ENCODE measurements at regions not wholly inside any gene's neighbourhood (a gene's known extent, or its start where the extent isn't known, plus 50 kb on each side); places are given as distances from the start of the nearest gene placed in this dataset.

DNA sequence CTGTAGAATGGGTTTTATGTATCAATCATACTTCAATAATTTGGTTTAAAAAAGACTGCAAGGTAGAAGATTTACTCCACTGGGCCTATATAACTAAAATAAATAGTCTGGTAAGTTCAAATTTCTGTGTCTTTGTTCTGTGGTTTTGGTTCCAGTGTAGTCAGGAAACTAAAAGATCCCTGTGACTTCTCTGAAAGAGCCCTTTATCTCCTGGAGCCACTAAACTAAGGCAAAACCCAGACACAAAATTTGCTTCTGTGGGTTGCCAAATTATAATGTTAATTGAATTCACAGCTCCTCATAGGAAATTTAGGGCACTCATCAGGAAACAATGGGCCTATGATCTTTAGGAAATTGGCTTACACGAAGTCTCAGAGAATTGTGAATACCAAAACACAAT, 1038.4 kb downstream of the GALC start:
- no TSS peak for BruUV-seq (replicated peaks)
- Histone ChIP-seq H3K27ac (ENCODE audit: insufficient read depth, low read length) (no peak overlapping the region), H3K27me3 (ENCODE audit: control insufficient read depth, insufficient read depth, low read length) (no peaks in the 10 kb centered on the region), H2AK9ac (replicated peaks; ENCODE audit: low read depth, low read length, poor library complexity) (no peak overlapping the region), H4K20me1 (ENCODE audit: insufficient read depth, low read length) (no peaks in the 10 kb centered on the region), H2BK5ac (ENCODE audit: low read depth, low read length, poor library complexity, severe bottlenecking) (no peak overlapping the region), H3K4me1 (ENCODE audit: control insufficient read depth, insufficient read depth, low read length) (no peaks in the 10 kb centered on the region), H3K9me3 (ENCODE audit: control insufficient read depth, insufficient read depth, low read length) (no peaks in the 10 kb centered on the region), H2AFZ (replicated peaks; ENCODE audit: low read length, poor library complexity) (no peak overlapping the region), H3K18ac (ENCODE audit: low read depth, low read length) (no peak overlapping the region), H2BK15ac (ENCODE audit: low read depth, low read length) (no peak overlapping the region), H3K23ac (ENCODE audit: low read depth, low read length) (no peak overlapping the region), H4K5ac (ENCODE audit: low read depth, low read length) (no peak overlapping the region), H4K8ac (ENCODE audit: low read depth in 2 of 2, low read length in 2 of 2) (no peak overlapping the region), H3K79me1 (ENCODE audit: low read depth in 1 of 2, low read length in 2 of 2) (no peaks in the 10 kb centered on the region), H3K9ac (ENCODE audit: low read depth, low read length) (no peak overlapping the region), H3K4me3 (ENCODE audit: insufficient read depth, low read depth, low read length) (no peak overlapping the region), H2BK20ac (ENCODE audit: low read depth, low read length) (no peak overlapping the region), H2BK120ac (ENCODE audit: low read depth, low read length) (no peak overlapping the region), H3K4me2 (ENCODE audit: low read depth, low read length) (no peak overlapping the region), H3K56ac (ENCODE audit: extremely low read depth, insufficient read depth, low read length) (no peak overlapping the region), H2AK5ac (ENCODE audit: low read depth, low read length) (no peak overlapping the region), H3K14ac (replicated peaks; ENCODE audit: low read depth, low read length) (no peak overlapping the region), H4K91ac (ENCODE audit: insufficient read depth, low read depth, low read length) (no peak overlapping the region), H3K9me1 (ENCODE audit: insufficient read depth, low read length) (no peaks in the 10 kb centered on the region), H3K4ac (ENCODE audit: low read depth, low read length) (no peak overlapping the region), H3K36me3 (ENCODE audit: control insufficient read depth, insufficient read depth, low read length) (no peaks in the 10 kb centered on the region)
- no CpG with 5 or more reads among the region's 1 CpG for WGBS, 2 experiments (ENCODE audit: extremely low coverage in 2 of 2, insufficient read length in 1 of 2)
- DNase-seq (no peak), ATAC-seq (ENCODE audit: low read depth) (no peak)
- TF ChIP-seq USF2 (IDR thresholded peaks at IDR 0.05; ENCODE audit: low read depth, low read length): no peak
- TF ChIP-seq SMC3 (IDR thresholded peaks at IDR 0.05; ENCODE audit: low read depth, low read length): no peak
- TF ChIP-seq, protein P1, sequence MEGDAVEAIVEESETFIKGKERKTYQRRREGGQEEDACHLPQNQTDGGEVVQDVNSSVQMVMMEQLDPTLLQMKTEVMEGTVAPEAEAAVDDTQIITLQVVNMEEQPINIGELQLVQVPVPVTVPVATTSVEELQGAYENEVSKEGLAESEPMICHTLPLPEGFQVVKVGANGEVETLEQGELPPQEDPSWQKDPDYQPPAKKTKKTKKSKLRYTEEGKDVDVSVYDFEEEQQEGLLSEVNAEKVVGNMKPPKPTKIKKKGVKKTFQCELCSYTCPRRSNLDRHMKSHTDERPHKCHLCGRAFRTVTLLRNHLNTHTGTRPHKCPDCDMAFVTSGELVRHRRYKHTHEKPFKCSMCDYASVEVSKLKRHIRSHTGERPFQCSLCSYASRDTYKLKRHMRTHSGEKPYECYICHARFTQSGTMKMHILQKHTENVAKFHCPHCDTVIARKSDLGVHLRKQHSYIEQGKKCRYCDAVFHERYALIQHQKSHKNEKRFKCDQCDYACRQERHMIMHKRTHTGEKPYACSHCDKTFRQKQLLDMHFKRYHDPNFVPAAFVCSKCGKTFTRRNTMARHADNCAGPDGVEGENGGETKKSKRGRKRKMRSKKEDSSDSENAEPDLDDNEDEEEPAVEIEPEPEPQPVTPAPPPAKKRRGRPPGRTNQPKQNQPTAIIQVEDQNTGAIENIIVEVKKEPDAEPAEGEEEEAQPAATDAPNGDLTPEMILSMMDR (conservative IDR thresholded peaks at IDR 0.05; ENCODE audit: low read depth, low read length): no peak
- TF ChIP-seq POLR2A (IDR thresholded peaks at IDR 0.05; ENCODE audit: low read depth, low read length): no peak
- no peak for TF ChIP-seq CHD1 (IDR thresholded peaks at IDR 0.05; ENCODE audit: low read depth, low read length)
- no peak for TF ChIP-seq NFE2L2 (IDR thresholded peaks at IDR 0.05; ENCODE audit: low read depth, low read length)
- TF ChIP-seq RFX5 (IDR thresholded peaks at IDR 0.05; ENCODE audit: low read depth, low read length): no peak
- no peak for TF ChIP-seq FOS (IDR thresholded peaks at IDR 0.05; ENCODE audit: low read depth, low read length)
- TF ChIP-seq MAZ (IDR thresholded peaks at IDR 0.05; ENCODE audit: borderline replicate concordance, low read depth, low read length): no peak
- TF ChIP-seq MXI1 (IDR thresholded peaks at IDR 0.05; ENCODE audit: borderline replicate concordance, low read depth, low read length): no peak
- TF ChIP-seq BHLHE40 (IDR thresholded peaks at IDR 0.05; ENCODE audit: low read depth, low read length): no peak
- TF ChIP-seq MAFK (IDR thresholded peaks at IDR 0.05; ENCODE audit: low read depth, low read length): no peak
- TF ChIP-seq CEBPB (IDR thresholded peaks at IDR 0.05; ENCODE audit: low read depth, low read length): no peak
- dilution Hi-C loops (cut with HindIII; ENCODE audit: low sequenced_read_pairs, unreplicated experiment): no loop called here
- ChIA-PET CTCF (no interaction called here), POLR2A (ENCODE audit: unreplicated experiment) (no interaction called here)
- in situ Hi-C loops (cut with MboI; ENCODE audit: low sequenced_read_pairs): no loop called here
- intact Hi-C loops (cut with micrococcal nuclease): no loop called here

All from IMR-90 (cell line).